ENCODE measurements at regions not wholly inside any gene's neighbourhood (a gene's known extent, or its start where the extent isn't known, plus 50 kb on each side); places are given as distances from the start of the nearest gene placed in this dataset.

- no peak for TF ChIP-seq TAF1 (IDR thresholded peaks at IDR 0.05; ENCODE audit: low read depth)
- TF ChIP-seq TEAD4 (IDR thresholded peaks at IDR 0.05): no peak
- TF ChIP-seq, protein P1, sequence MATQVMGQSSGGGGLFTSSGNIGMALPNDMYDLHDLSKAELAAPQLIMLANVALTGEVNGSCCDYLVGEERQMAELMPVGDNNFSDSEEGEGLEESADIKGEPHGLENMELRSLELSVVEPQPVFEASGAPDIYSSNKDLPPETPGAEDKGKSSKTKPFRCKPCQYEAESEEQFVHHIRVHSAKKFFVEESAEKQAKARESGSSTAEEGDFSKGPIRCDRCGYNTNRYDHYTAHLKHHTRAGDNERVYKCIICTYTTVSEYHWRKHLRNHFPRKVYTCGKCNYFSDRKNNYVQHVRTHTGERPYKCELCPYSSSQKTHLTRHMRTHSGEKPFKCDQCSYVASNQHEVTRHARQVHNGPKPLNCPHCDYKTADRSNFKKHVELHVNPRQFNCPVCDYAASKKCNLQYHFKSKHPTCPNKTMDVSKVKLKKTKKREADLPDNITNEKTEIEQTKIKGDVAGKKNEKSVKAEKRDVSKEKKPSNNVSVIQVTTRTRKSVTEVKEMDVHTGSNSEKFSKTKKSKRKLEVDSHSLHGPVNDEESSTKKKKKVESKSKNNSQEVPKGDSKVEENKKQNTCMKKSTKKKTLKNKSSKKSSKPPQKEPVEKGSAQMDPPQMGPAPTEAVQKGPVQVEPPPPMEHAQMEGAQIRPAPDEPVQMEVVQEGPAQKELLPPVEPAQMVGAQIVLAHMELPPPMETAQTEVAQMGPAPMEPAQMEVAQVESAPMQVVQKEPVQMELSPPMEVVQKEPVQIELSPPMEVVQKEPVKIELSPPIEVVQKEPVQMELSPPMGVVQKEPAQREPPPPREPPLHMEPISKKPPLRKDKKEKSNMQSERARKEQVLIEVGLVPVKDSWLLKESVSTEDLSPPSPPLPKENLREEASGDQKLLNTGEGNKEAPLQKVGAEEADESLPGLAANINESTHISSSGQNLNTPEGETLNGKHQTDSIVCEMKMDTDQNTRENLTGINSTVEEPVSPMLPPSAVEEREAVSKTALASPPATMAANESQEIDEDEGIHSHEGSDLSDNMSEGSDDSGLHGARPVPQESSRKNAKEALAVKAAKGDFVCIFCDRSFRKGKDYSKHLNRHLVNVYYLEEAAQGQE (IDR thresholded peaks at IDR 0.05; ENCODE audit: low read depth): no peak
- no peak for TF ChIP-seq EGR1 (IDR thresholded peaks at IDR 0.05)
- TF ChIP-seq ZBTB7A (IDR thresholded peaks at IDR 0.05; ENCODE audit: low read depth): no peak
- no peak for TF ChIP-seq TCF12 (IDR thresholded peaks at IDR 0.05; ENCODE audit: low read depth)
- no peak for TF ChIP-seq EP300 (IDR thresholded peaks at IDR 0.05; ENCODE audit: borderline replicate concordance)
- TF ChIP-seq CREB1 (IDR thresholded peaks at IDR 0.05; ENCODE audit: low read depth): no peak
- no peak for TF ChIP-seq CEBPB (IDR thresholded peaks at IDR 0.05)
- TF ChIP-seq YY1 (IDR thresholded peaks at IDR 0.05; ENCODE audit: low read depth): no peak
- no peak for TF ChIP-seq NFIC (IDR thresholded peaks at IDR 0.05)
- TF ChIP-seq, protein P2, sequence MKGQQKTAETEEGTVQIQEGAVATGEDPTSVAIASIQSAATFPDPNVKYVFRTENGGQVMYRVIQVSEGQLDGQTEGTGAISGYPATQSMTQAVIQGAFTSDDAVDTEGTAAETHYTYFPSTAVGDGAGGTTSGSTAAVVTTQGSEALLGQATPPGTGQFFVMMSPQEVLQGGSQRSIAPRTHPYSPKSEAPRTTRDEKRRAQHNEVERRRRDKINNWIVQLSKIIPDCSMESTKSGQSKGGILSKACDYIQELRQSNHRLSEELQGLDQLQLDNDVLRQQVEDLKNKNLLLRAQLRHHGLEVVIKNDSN (IDR thresholded peaks at IDR 0.05): no peak
- no peak for TF ChIP-seq FOXM1 (IDR thresholded peaks at IDR 0.05; ENCODE audit: borderline replicate concordance, low read depth)
- TF ChIP-seq MAX (IDR thresholded peaks at IDR 0.05): no peak
- no peak for TF ChIP-seq RAD21 (IDR thresholded peaks at IDR 0.05; ENCODE audit: low read depth)
These were observed 190.2 kb downstream of the ACTR3B start for GRCh38 chr7:152949790-152950189.

GRCh38 chr7:152956006-152956405 is 196.5 kb downstream of the ACTR3B start:
- TF ChIP-seq CEBPB (IDR thresholded peaks at IDR 0.05) (no peak), TCF12 (IDR thresholded peaks at IDR 0.05; ENCODE audit: low read depth) (no peak), ZBTB7A (IDR thresholded peaks at IDR 0.05; ENCODE audit: low read depth) (no peak), EGR1 (IDR thresholded peaks at IDR 0.05) (no peak), YY1 (IDR thresholded peaks at IDR 0.05; ENCODE audit: low read depth) (no peak), RAD21 (IDR thresholded peaks at IDR 0.05; ENCODE audit: low read depth) (no peak), MAX (IDR thresholded peaks at IDR 0.05) (no peak)
- TF ChIP-seq, protein P1 (IDR thresholded peaks at IDR 0.05; ENCODE audit: low read depth): no peak

DNA sequence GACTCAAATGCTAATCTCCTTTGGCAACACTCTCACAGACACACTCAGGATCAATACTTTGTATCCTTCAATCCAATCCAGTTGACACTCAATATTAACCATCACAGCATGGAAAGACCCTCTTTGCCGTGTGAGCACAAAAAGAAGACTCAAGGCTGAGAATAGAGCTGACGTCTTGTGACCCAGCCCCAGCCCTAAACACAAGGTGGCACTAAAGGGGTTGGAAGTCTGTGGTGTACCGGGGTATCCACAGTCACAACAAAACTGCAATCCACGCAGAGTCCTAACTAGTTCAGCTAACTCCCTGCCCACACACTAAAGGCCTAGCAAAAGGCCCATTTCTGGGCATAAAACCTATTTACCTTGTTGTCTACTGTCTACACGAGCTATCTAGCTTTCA is 200.1 kb downstream of the ACTR3B start:
- TF ChIP-seq YY1 (IDR thresholded peaks at IDR 0.05; ENCODE audit: low read depth) (no peak), ZBTB7A (IDR thresholded peaks at IDR 0.05; ENCODE audit: low read depth) (no peak), TAF1 (IDR thresholded peaks at IDR 0.05; ENCODE audit: low read depth) (no peak), CEBPB (IDR thresholded peaks at IDR 0.05) (no peak), TEAD4 (IDR thresholded peaks at IDR 0.05) (no peak), CREB1 (IDR thresholded peaks at IDR 0.05; ENCODE audit: low read depth) (no peak), EGR1 (IDR thresholded peaks at IDR 0.05) (no peak), RAD21 (IDR thresholded peaks at IDR 0.05; ENCODE audit: low read depth) (no peak), NFIC (IDR thresholded peaks at IDR 0.05) (no peak), EP300 (IDR thresholded peaks at IDR 0.05; ENCODE audit: borderline replicate concordance) (no peak), FOXM1 (IDR thresholded peaks at IDR 0.05; ENCODE audit: borderline replicate concordance, low read depth) (no peak), MAX (IDR thresholded peaks at IDR 0.05) (no peak), TCF12 (IDR thresholded peaks at IDR 0.05; ENCODE audit: low read depth) (no peak)
- TF ChIP-seq, protein P2 (IDR thresholded peaks at IDR 0.05): no peak
- TF ChIP-seq, protein P1 (IDR thresholded peaks at IDR 0.05; ENCODE audit: low read depth): no peak

DNA sequence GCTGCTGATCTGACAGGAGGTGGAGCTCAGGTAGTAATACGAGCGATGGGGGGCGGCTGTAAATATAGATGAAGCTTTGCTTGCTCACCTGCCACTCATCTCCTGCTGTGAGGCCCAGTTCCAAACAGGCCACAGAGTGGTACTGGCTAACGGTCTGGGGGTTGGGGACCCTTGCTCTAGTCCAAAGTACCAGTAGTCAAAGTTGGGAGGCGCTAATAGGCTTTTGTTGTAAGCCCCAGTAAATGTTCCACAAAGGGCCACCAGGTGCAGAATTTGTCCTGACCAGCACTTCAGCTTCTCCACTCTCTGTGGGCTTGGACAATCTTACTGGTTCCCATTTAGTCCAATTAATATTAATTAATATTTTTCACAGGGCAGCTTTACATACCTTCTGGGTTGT is 206.6 kb downstream of the ACTR3B start:
- no peak for TF ChIP-seq TAF1 (IDR thresholded peaks at IDR 0.05; ENCODE audit: low read depth)
- TF ChIP-seq TEAD4 (IDR thresholded peaks at IDR 0.05): no peak
- no peak for TF ChIP-seq MAX (IDR thresholded peaks at IDR 0.05)
- TF ChIP-seq CEBPB (IDR thresholded peaks at IDR 0.05): no peak
- no peak for TF ChIP-seq CREB1 (IDR thresholded peaks at IDR 0.05; ENCODE audit: low read depth)
- no peak for TF ChIP-seq TCF12 (IDR thresholded peaks at IDR 0.05; ENCODE audit: low read depth)
- TF ChIP-seq, protein P2 (IDR thresholded peaks at IDR 0.05): no peak
